OCI-LY7 (cell line): ENCODE measurements at regions not wholly inside any gene's neighbourhood (a gene's known extent, or its start where the extent isn't known, plus 50 kb on each side); places are given as distances from the start of the nearest gene placed in this dataset.

Experiments used
- EZH2phosphoT487 ChIP-seq: fragments of 200-600 bp; sonication (generic); IDR thresholded peaks from 2 replicates; pipeline ENCODE4 v1.6.1; 2018; ENCODE audit warnings: low read depth, borderline replicate concordance, mild to moderate bottlenecking, mixed run types, antibody characterized with exemption, low read length, moderate library complexity, mixed read lengths
- TF ChIP-seq, protein P1 (sequence below): fragments of 200-600 bp; sonication (generic); conservative IDR thresholded peaks from 2 replicates; pipeline ENCODE4 v1.5.1; 2014; ENCODE audit warnings: mild to moderate bottlenecking, antibody characterized with exemption, low read length, moderate library complexity, mixed read lengths

DNA sequence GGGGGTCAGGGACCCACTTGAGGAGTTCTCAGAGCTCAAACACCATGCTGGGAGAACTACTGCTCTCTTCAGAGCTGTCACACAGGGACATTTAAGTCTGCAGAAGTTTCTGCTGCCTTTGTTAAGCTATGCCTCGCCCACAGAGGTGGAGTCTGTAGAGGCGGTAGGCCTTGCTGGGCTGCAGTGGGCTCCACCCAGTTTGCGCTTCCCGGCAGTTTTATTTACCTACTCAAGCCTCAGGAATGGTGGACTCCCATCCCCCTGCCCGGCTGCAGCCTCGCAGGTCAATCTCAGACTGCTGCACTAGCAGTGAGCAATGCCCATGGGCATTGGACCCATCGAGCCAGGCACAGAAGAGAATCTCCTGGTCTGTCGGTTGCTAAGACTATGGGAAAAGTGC is 706.4 kb downstream of the LRRIQ3 start:
- TF ChIP-seq, protein P1, sequence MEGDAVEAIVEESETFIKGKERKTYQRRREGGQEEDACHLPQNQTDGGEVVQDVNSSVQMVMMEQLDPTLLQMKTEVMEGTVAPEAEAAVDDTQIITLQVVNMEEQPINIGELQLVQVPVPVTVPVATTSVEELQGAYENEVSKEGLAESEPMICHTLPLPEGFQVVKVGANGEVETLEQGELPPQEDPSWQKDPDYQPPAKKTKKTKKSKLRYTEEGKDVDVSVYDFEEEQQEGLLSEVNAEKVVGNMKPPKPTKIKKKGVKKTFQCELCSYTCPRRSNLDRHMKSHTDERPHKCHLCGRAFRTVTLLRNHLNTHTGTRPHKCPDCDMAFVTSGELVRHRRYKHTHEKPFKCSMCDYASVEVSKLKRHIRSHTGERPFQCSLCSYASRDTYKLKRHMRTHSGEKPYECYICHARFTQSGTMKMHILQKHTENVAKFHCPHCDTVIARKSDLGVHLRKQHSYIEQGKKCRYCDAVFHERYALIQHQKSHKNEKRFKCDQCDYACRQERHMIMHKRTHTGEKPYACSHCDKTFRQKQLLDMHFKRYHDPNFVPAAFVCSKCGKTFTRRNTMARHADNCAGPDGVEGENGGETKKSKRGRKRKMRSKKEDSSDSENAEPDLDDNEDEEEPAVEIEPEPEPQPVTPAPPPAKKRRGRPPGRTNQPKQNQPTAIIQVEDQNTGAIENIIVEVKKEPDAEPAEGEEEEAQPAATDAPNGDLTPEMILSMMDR = no peak
- TF ChIP-seq EZH2phosphoT487 = no peak
